ENCODE measurements at regions not wholly inside any gene's neighbourhood (a gene's known extent, or its start where the extent isn't known, plus 50 kb on each side); places are given as distances from the start of the nearest gene placed in this dataset.

DNA sequence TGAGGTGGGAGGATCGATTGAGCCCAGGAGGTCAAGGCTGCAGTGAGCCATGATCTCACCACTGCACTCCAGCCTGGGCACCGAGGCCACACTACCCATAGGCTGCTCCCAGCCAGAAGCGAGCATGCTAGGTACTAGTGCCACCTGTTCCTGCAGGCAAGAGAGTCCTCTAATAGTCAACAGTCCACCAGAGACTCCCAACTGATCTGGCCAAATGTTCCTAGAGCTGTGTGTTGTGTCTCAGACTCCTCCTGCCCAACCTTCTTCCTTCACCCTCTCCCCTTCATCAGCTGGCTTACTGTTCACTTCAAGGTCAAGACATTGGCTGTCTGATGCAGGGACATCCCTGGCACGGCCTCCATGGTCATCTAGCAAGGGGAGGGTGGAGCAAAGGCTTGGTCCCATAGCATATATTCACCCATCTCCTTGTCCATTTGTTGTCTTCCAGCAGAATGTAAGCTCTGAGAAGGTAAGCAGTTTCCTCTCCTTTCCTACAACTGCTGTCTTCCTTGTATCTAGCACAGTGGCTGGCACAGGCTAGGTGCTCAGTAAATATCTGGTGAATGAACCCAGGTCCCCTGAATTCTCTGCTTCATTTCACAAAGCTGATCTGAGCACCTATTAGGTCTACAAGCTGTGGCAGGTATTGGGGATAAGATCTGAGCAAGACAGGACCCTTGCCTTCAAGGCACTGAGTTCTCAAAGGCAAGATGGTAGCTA, 126.2 kb upstream of the SERPIND1 start:
- Histone ChIP-seq H3K36me3 (ENCODE audit: control insufficient read depth, insufficient read depth, low read length, severe bottlenecking) (no peaks in the 10 kb centered on the region), H3K9ac (ENCODE audit: low read length) (no peak overlapping the region), H3K4me3 (ENCODE audit: low read length) (no peak overlapping the region), H3K9me3 (ENCODE audit: control insufficient read depth, low read length) (no peaks in the 10 kb centered on the region), H3K4me1 (ENCODE audit: control insufficient read depth, insufficient read depth, low read length) (no peaks in the 10 kb centered on the region), H3K27me3 (replicated peaks; ENCODE audit: control insufficient read depth, insufficient read depth, low read length) (peaks cover 56% of the 10 kb centered on the region)
- no peak for DNase-seq (ENCODE audit: low read depth)

DNA sequence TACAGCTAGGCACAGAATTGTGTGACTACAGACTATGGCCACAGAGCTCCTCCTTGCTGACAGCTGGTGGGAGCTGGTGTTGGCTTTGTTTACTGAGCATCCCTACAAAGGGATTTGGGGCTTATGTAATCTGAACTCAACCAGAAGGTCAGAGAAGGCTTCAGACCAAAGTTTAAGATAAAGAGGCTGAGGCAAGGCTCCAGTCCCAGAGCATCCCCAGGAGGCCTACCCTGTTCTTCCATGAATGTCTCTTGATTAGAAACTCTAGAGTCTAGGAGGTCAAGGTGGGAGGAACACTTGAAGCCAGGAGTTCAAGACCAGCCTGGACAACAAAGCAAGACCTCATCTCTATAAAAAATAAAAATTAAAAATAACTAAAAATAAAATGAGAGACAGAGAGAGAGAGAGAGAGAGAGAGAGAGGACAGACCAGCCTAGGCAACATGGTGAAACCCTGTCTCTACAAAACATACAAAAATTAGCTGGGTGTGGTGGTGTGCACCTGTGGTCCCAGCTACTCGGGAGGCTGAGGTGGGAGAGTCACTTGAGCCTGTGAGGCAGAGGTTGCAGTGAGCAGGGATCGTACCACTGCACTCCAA, 125.5 kb upstream of the SERPIND1 start:
- no peak overlapping the region for H3K9ac ChIP-seq (ENCODE audit: low read length)
- no peaks in the 10 kb centered on the region for H3K36me3 ChIP-seq (ENCODE audit: control insufficient read depth, insufficient read depth, low read length, severe bottlenecking)
- DNase-seq (ENCODE audit: low read depth) = no peak

DNA sequence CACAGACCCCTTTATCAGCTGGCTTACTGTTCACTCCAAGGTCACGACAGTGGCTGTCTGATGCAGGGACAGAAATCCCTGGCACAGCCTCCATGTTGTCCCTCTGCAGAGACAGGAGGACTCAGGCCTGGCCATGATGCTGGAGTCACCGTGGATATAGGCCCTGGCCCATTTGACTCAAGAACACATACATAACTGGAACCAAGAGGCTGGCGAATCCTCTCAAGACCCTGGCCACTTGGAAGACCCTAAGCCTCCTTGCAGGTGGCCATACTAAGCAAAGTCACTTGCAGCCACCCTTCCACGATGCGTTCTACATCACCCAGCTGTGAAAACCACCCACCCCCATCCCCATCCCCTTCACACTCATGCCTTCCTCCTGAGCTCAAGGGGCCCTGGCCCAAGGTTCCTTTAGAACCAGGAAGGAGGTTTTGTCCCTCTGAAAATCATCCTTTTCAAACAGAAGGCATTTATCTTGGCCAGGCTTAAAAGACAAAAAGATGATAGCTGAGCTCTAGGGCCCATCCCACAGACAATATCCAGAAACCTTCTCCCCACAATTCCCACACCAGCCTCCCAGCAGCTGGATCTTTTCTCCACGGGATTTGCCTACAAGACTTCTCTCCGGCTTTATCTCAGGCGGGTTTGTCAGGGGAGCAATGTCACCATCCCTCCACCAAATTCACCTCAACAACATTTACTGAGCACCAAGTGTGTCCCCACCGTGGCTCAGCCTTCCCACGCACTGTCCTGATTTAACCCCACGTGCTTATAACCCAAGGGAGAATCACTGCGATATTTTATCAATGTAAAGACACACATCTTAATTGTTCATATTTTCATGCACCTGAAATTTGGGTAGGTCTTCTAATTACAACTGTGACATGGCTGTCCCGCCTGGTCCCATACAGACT, 123.4 kb upstream of the SERPIND1 start:
- H3K9ac ChIP-seq (ENCODE audit: low read length) = no peak overlapping the region
- H3K36me3 ChIP-seq (ENCODE audit: control insufficient read depth, insufficient read depth, low read length, severe bottlenecking) = no peaks in the 10 kb centered on the region
- no peaks in the 10 kb centered on the region for H3K9me3 ChIP-seq (ENCODE audit: control insufficient read depth, low read length)
- no peak for DNase-seq (ENCODE audit: low read depth)
- no peak overlapping the region for H3K4me3 ChIP-seq (ENCODE audit: low read length)
- H3K4me1 ChIP-seq (ENCODE audit: control insufficient read depth, insufficient read depth, low read length) = no peaks in the 10 kb centered on the region
- H3K27me3 ChIP-seq (replicated peaks; ENCODE audit: control insufficient read depth, insufficient read depth, low read length) = peaks cover 41% of the 10 kb centered on the region

More for the DNA sequence above, 125.5 kb upstream of the SERPIND1 start:
- H3K4me1 ChIP-seq (ENCODE audit: control insufficient read depth, insufficient read depth, low read length) = no peaks in the 10 kb centered on the region
- H3K4me3 ChIP-seq (ENCODE audit: low read length) = no peak overlapping the region
- H3K9me3 ChIP-seq (ENCODE audit: control insufficient read depth, low read length) = no peaks in the 10 kb centered on the region
- H3K27me3 ChIP-seq (replicated peaks; ENCODE audit: control insufficient read depth, insufficient read depth, low read length) = peaks cover 53% of the 10 kb centered on the region

DNA sequence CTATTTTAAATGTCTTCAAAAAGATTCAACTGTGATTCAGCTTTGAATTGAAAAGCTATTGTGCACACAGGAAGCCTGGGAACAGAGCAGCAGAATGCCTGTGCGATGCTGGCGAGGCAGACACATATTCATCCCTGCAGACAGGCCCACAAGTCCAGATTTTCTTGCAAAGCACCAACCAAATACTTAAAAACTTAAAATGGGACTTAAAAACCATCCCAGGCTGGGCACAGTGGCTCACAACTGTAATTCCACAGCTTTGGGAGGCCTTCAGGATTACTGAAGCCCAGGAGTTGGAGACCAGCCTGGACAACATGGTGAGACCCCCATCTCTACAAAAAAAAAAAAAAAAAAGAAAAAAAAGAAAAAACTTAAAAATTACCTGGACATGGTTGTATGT, 122.6 kb upstream of the SERPIND1 start:
- no peaks in the 10 kb centered on the region for H3K9me3 ChIP-seq (ENCODE audit: control insufficient read depth, low read length)
- no peak for DNase-seq (ENCODE audit: low read depth)
- no peak overlapping the region for H3K9ac ChIP-seq (ENCODE audit: low read length)
- peaks cover 34% of the 10 kb centered on the region for H3K27me3 ChIP-seq (replicated peaks; ENCODE audit: control insufficient read depth, insufficient read depth, low read length)
- no peaks in the 10 kb centered on the region for H3K4me1 ChIP-seq (ENCODE audit: control insufficient read depth, insufficient read depth, low read length)
- H3K4me3 ChIP-seq (ENCODE audit: low read length) = no peak overlapping the region
- no peaks in the 10 kb centered on the region for H3K36me3 ChIP-seq (ENCODE audit: control insufficient read depth, insufficient read depth, low read length, severe bottlenecking)

DNA sequence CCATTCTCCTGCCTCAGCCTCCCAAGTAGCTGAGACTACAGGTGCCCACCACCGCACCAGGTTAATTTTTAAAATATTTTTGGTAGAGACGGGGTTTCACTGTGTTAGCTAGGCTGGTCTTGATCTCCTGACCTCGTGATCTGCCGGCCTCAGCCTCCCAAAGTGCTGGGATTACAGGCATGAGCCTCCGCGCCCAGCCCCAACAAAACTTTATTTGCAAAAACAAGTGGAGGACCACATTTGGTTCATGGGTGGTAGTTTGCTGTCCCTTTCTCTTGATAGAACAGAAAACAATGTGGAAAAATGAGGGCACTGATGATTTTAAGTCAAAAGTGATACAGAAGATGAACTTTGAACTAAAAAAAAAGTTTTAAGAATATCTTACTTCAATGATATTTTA, 121.8 kb upstream of the SERPIND1 start:
- H3K9ac ChIP-seq (ENCODE audit: low read length) = no peak overlapping the region
- H3K4me1 ChIP-seq (ENCODE audit: control insufficient read depth, insufficient read depth, low read length) = no peaks in the 10 kb centered on the region
- DNase-seq (ENCODE audit: low read depth) = no peak
- no peak overlapping the region for H3K4me3 ChIP-seq (ENCODE audit: low read length)
- H3K27me3 ChIP-seq (replicated peaks; ENCODE audit: control insufficient read depth, insufficient read depth, low read length) = peaks cover 32% of the 10 kb centered on the region
- no peaks in the 10 kb centered on the region for H3K36me3 ChIP-seq (ENCODE audit: control insufficient read depth, insufficient read depth, low read length, severe bottlenecking)
- H3K9me3 ChIP-seq (ENCODE audit: control insufficient read depth, low read length) = no peaks in the 10 kb centered on the region

DNA sequence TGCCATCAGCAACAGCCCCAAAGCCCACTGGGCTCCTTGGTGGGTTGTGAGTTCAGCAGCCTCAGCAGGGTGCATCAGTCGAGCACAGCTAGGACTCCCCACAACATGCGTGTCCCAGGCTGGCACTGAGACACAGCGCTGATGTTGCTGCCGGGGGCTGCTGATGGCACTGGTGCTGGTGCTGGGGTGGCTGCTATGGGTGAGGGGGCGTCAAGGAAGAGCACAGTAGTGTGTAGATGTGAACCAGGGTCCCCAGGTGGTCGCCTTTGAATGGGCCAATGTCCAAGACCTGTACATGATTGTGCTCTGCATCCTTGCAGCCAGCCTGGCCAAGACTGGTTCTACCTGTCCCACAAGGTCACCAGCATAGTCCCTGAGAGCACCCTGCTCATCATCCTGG, 121.3 kb upstream of the SERPIND1 start:
- H3K9ac ChIP-seq (ENCODE audit: low read length) = no peak overlapping the region
- H3K27me3 ChIP-seq (replicated peaks; ENCODE audit: control insufficient read depth, insufficient read depth, low read length) = peaks cover 27% of the 10 kb centered on the region
- no peaks in the 10 kb centered on the region for H3K4me1 ChIP-seq (ENCODE audit: control insufficient read depth, insufficient read depth, low read length)
- no peak overlapping the region for H3K4me3 ChIP-seq (ENCODE audit: low read length)
- H3K9me3 ChIP-seq (ENCODE audit: control insufficient read depth, low read length) = no peaks in the 10 kb centered on the region
- DNase-seq (ENCODE audit: low read depth) = no peak
- no peaks in the 10 kb centered on the region for H3K36me3 ChIP-seq (ENCODE audit: control insufficient read depth, insufficient read depth, low read length, severe bottlenecking)

DNA sequence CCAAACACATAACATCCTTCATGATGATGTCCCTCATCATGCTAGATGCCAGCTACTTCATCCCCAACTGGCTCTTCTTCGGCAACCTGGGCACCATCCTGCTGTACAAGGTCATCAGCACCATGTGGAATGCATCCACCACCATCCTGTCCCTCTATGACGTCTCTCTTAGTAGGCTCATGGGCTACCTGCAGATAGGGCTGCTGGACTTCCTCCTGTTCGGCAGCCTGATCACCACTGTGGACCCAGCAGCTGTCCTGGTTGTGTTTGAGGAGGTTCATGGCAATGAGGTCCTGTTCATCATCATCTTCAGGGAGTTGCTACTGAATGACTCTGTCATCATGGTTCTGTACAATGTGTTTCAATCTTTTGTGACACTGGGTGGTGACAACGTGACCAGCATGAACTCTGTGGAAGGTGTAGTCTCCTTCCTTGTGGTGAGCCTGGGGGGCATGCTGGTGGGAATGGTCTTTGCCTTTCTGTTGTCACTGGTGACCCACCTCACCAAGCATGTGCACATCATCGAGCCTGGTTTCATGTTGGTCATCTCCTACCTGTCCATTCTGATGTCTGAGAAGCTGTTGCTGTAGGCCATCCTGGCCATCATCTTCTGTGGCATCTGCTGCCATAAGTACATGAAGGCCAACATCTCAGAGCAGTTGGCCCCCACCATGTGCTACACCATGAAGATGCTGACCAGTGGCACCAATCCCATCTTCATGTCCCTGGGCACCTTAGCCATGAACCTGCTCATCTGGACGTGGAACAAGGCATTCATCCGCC, 120.7 kb upstream of the SERPIND1 start:
- Histone ChIP-seq H3K27me3 (replicated peaks; ENCODE audit: control insufficient read depth, insufficient read depth, low read length) (peaks cover 21% of the 10 kb centered on the region), H3K4me1 (ENCODE audit: control insufficient read depth, insufficient read depth, low read length) (no peaks in the 10 kb centered on the region), H3K9me3 (ENCODE audit: control insufficient read depth, low read length) (no peaks in the 10 kb centered on the region)

DNA sequence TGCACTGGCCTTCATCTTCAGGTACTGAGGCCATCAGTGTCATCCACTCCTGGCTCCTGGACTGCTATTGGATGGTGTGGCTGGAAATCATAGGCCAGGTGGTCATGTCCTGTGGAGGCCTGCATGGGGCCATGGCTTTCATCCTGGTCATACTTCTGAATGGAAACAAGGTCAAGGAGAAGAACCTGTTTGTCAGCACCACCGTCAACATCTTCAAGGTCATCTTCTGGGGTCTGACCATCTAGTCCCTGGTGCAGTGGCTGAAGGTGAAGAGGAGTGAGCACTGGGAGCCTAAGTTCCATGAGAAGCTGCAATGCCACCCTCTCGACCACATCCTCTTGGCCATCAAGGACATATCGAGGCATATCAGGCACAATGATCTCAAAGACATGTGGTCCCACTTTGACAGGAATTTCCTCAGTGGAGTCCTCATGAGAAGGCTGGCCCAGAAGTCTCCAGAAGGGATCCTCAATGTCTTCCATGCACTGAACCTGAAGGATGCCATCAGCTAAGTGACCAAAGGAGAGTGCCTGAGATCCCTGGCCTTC, 120.0 kb upstream of the SERPIND1 start:
- H3K9me3 ChIP-seq (ENCODE audit: control insufficient read depth, low read length) = no peaks in the 10 kb centered on the region
- no peak overlapping the region for H3K4me3 ChIP-seq (ENCODE audit: low read length)
- H3K4me1 ChIP-seq (ENCODE audit: control insufficient read depth, insufficient read depth, low read length) = no peaks in the 10 kb centered on the region
- no peak overlapping the region for H3K9ac ChIP-seq (ENCODE audit: low read length)
- H3K36me3 ChIP-seq (ENCODE audit: control insufficient read depth, insufficient read depth, low read length, severe bottlenecking) = no peaks in the 10 kb centered on the region
- no peak for DNase-seq (ENCODE audit: low read depth)
- peaks cover 19% of the 10 kb centered on the region for H3K27me3 ChIP-seq (replicated peaks; ENCODE audit: control insufficient read depth, insufficient read depth, low read length)

More for the DNA sequence above, 120.7 kb upstream of the SERPIND1 start:
- no peak overlapping the region for H3K4me3 ChIP-seq (ENCODE audit: low read length)
- H3K9ac ChIP-seq (ENCODE audit: low read length) = no peak overlapping the region
- DNase-seq (ENCODE audit: low read depth) = no peak
- no peaks in the 10 kb centered on the region for H3K36me3 ChIP-seq (ENCODE audit: control insufficient read depth, insufficient read depth, low read length, severe bottlenecking)

DNA sequence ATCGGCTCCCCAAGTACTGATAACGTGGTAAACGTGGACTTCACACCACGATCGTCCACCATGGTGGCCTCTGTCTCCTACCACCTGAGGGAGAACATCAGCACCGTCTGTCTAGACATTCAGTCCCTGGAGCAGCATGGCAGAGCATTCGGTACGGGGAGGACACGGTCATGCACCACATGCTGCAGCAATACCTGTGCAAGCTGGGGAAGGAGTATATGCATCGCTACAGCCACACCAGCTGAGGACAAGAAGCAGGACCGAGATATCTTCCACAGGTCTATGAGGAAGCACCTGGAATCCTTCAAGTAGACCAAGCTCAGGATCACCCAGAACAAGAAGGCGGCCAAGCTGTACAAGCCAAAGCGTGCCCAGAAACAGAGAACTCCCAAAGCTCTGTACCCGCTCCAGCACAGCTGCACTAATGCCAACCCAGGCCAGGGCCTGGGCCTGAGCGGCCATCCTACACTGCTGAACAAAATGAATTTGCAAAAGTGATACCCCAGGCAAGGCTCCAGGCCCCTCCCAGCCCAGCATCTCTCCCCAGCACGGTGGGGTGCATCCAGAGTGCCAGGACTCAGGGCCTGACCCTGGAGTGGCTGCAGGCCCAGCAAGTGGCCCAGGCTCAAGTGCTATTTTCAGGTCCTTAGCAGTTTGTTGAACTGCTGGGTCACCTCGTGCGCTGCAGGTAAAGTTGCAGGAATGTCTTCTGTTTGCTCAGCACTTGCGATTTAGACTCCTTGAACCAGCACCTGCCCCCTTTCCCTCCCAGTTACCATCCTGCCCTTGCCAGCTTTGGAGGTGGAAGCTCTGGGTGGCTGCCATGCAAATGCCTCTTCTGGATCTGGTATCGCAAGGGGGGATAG, 119.3 kb upstream of the SERPIND1 start:
- no peaks in the 10 kb centered on the region for H3K36me3 ChIP-seq (ENCODE audit: control insufficient read depth, insufficient read depth, low read length, severe bottlenecking)
- no peak overlapping the region for H3K9ac ChIP-seq (ENCODE audit: low read length)
- peaks cover 5% of the 10 kb centered on the region for H3K9me3 ChIP-seq (ENCODE audit: control insufficient read depth, low read length)
- DNase-seq (ENCODE audit: low read depth) = no peak
- no peak overlapping the region for H3K4me3 ChIP-seq (ENCODE audit: low read length)
- no peaks in the 10 kb centered on the region for H3K4me1 ChIP-seq (ENCODE audit: control insufficient read depth, insufficient read depth, low read length)
- peaks cover 23% of the 10 kb centered on the region for H3K27me3 ChIP-seq (replicated peaks; ENCODE audit: control insufficient read depth, insufficient read depth, low read length)

DNA sequence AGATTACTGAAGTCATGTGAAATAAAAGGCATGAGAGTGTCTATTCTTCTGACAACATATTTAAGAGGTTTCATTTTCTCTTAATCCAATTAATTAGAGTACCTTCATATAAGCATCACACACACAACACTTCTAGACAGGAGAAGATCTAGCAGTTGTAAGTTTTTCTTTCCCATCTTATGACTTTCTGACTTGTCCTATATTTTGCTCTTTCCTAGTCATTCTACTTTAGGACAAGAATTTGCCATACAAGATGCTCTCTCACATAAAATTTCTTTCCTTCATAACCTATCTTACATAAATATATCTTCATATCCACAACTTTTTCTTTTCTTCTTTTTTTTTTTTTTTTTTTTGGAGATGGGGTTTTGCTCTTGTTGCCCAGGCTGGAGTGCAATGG, 118.3 kb upstream of the SERPIND1 start:
- Histone ChIP-seq H3K36me3 (ENCODE audit: control insufficient read depth, insufficient read depth, low read length, severe bottlenecking) (no peaks in the 10 kb centered on the region), H3K9me3 (ENCODE audit: control insufficient read depth, low read length) (peaks cover 7% of the 10 kb centered on the region), H3K27me3 (replicated peaks; ENCODE audit: control insufficient read depth, insufficient read depth, low read length) (peaks cover 30% of the 10 kb centered on the region), H3K9ac (ENCODE audit: low read length) (no peak overlapping the region), H3K4me1 (ENCODE audit: control insufficient read depth, insufficient read depth, low read length) (no peaks in the 10 kb centered on the region), H3K4me3 (ENCODE audit: low read length) (no peak overlapping the region)
- no peak for DNase-seq (ENCODE audit: low read depth)
